Activated CD4-positive, alpha-beta T cell treated with anti-CD3 and anti-CD28 coated beads, Interleukin-2, amount 10 ng/mL, durations not matched to agents 24 days and 14 days (primary cell): ENCODE measurements at regions not wholly inside any gene's neighbourhood (a gene's known extent, or its start where the extent isn't known, plus 50 kb on each side); places are given as distances from the start of the nearest gene placed in this dataset.
"Not testable (repeated sequence)": the region's sequence is repeated elsewhere in the genome, so short reads cannot be mapped to it uniquely, and the experiment has no call there.

Experiments used
- DNase-seq: peaks from one replicate; pipeline ENCODE4 v3.0.0; 2022
- H3K27ac Mint-ChIP-seq: one replicate; pipeline ENCODE4 v1.8.0; 2022; ENCODE audit warnings: mild to moderate bottlenecking, mixed read lengths
- H3K27me3 Mint-ChIP-seq: one replicate; pipeline ENCODE4 v1.8.0; 2022; ENCODE audit warnings: mixed read lengths
- H3K36me3 Mint-ChIP-seq: one replicate; pipeline ENCODE4 v1.8.0; 2022; ENCODE audit warnings: low read depth, mild to moderate bottlenecking, mixed read lengths
- H3K4me1 Mint-ChIP-seq: one replicate; pipeline ENCODE4 v1.8.0; 2021; ENCODE audit warnings: mixed read lengths
- H3K4me3 Mint-ChIP-seq: one replicate; pipeline ENCODE4 v1.8.0; 2022; ENCODE audit warnings: mild to moderate bottlenecking, moderate library complexity, mixed read lengths
- H3K9me3 Mint-ChIP-seq: one replicate; pipeline ENCODE4 v1.8.0; 2021; ENCODE audit warnings: mixed read lengths
- intact Hi-C: fragments of 100-400 bp; cut with micrococcal nuclease; formaldehyde crosslinking; loops from one replicate; pipeline ENCODE4 v1.15.1; 2023

DNA sequence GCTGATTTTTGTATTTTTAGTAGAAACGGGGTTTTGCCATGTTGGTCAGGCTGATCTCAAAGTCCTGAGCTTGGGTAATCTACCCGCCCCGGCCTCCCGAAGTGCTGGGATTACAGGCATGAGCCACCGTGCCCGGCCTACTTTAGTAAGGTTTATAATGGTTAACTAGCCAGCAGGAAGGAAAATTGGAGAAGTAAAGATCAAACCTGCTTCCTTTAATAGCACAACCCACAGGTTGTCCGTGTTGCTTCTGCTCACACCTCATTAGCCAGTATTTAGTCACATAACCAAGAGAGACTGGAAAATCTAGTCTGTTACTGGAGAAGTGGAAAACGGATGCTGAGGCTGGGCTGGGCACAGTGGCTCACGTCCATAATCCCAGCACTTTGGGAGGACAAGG, 51.9 kb upstream of the TBL1XR1 start:
- peaks cover 3% of the 10 kb centered on the region for H3K27me3 Mint-ChIP-seq
- H3K36me3 Mint-ChIP-seq = peaks cover 4% of the 10 kb centered on the region
- DNase-seq = no peak
- no peaks in the 10 kb centered on the region for H3K4me1 Mint-ChIP-seq
- H3K27ac Mint-ChIP-seq = no peak overlapping the region
- H3K9me3 Mint-ChIP-seq = peaks cover 8% of the 10 kb centered on the region
- H3K4me3 Mint-ChIP-seq = no peak overlapping the region
- intact Hi-C loops = no loop called here

DNA sequence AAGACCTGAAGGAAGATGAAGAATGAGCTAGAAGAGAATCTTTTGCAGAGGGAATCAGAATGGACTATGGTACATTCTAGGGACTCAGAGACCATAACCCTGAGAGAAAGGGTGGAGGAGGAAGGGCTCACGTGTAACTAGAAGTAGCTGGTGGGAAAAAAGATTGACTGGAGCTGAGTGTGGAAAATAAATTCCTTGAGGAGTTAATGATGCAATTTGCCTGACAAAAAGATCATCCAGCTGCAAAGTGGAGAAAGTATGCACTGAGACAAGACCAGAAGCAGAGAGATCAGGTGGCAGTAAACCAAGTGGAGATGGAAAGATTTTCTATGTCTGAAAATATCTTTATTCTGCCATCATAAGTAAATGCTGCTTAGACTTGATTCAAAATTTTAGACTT, 52.9 kb upstream of the TBL1XR1 start:
- no peak for DNase-seq
- H3K4me1 Mint-ChIP-seq = no peaks in the 10 kb centered on the region
- no peak overlapping the region for H3K27ac Mint-ChIP-seq
- peaks cover 3% of the 10 kb centered on the region for H3K27me3 Mint-ChIP-seq
- no peak overlapping the region for H3K4me3 Mint-ChIP-seq
- intact Hi-C loops = no loop called here
- H3K9me3 Mint-ChIP-seq = peaks cover 8% of the 10 kb centered on the region
- H3K36me3 Mint-ChIP-seq = peaks cover 4% of the 10 kb centered on the region

DNA sequence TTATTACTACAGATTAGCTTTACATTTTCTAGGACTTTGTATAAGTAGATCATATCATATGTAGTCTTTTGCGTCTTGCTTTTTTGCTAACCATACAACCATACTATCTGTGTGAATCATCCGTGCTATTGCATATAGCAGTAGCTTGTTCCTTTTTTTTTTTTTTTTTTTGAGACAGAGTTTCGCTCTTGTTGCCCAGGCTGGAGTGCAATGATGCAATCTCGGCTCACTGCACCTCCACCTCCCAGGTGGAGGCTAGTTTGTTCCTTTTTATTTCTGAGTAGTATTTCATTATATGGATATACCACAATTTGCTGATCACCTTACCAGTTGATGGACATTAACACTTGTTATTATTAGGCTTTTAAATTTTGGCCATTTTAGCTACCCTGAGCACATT, 54.5 kb upstream of the TBL1XR1 start:
- Mint-ChIP-seq H3K36me3 (peaks cover 4% of the 10 kb centered on the region), H3K27me3 (peaks cover 3% of the 10 kb centered on the region), H3K4me1 (no peaks in the 10 kb centered on the region), H3K27ac (no peak overlapping the region), H3K4me3 (no peak overlapping the region), H3K9me3 (peaks cover 8% of the 10 kb centered on the region)
- DNase-seq = no peak
- intact Hi-C loops = no loop called here

DNA sequence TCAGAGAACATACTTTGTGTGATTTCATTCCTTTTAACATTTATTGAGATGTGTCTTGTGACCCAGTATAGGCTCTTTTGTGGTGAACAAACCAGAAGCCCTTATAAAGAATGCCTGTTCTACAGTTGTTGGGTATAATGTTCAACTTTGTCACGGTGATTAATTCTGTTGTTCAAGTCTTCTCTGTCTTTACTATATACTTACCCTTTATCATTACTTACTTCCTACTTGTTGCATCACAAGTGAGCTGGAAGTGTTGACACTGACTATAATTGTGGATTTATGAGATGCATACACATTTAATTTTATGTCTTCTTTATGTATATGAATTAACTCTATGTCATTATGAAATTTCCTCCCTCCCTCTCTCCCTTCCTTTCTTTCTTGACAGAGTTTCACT, 59.7 kb upstream of the TBL1XR1 start:
- Mint-ChIP-seq H3K27me3 (no peaks in the 10 kb centered on the region), H3K27ac (no peak overlapping the region), H3K4me1 (no peaks in the 10 kb centered on the region), H3K36me3 (no peaks in the 10 kb centered on the region), H3K4me3 (no peak overlapping the region), H3K9me3 (no peaks in the 10 kb centered on the region)
- DNase-seq = no peak
- intact Hi-C loops = no loop called here

DNA sequence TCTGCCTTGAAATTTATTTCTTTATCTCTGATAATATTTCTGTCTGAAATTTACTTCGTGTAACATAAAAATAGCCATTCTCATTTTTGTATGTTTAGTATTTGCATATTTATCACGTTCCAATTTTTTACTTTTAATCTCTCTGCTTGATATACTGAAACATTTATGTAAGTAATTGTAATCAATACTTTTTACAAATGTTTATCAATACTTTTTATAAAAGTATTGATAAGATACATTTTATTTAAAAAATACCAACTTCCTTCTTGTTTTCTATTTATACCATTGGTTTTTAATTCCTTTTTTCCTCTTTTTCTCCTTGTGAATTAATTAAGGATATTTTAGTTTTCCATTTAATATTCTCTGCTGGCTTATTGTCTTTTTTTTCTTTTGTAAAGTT, 60.3 kb upstream of the TBL1XR1 start:
- intact Hi-C loops = no loop called here
- Mint-ChIP-seq H3K36me3 (no peaks in the 10 kb centered on the region), H3K9me3 (no peaks in the 10 kb centered on the region)

DNA sequence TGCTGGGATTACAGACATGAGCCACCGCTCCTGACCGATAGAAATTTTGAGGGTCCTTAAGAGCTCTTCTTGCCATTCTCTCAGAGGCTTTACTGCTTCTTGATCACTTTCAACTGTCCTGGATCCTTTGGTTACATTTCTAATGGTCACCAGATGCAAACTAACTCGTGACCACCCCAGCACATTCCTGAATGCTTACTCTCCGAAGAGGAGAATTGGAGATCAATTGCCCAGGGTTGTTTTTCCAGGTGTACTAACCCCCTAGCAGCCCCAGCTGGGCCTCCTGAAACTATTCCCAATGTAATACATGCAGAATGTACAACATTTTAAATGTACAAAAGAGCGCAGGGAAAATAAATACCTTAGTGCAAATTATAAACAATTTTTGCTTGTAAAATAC, 65.1 kb upstream of the TBL1XR1 start:
- H3K27me3 Mint-ChIP-seq = no peaks in the 10 kb centered on the region
- H3K4me1 Mint-ChIP-seq = peaks cover 5% of the 10 kb centered on the region

More for the DNA sequence above, 60.3 kb upstream of the TBL1XR1 start:
- Mint-ChIP-seq H3K4me3 (no peak overlapping the region), H3K27me3 (no peaks in the 10 kb centered on the region), H3K27ac (no peak overlapping the region), H3K4me1 (no peaks in the 10 kb centered on the region)
- DNase-seq = no peak

DNA sequence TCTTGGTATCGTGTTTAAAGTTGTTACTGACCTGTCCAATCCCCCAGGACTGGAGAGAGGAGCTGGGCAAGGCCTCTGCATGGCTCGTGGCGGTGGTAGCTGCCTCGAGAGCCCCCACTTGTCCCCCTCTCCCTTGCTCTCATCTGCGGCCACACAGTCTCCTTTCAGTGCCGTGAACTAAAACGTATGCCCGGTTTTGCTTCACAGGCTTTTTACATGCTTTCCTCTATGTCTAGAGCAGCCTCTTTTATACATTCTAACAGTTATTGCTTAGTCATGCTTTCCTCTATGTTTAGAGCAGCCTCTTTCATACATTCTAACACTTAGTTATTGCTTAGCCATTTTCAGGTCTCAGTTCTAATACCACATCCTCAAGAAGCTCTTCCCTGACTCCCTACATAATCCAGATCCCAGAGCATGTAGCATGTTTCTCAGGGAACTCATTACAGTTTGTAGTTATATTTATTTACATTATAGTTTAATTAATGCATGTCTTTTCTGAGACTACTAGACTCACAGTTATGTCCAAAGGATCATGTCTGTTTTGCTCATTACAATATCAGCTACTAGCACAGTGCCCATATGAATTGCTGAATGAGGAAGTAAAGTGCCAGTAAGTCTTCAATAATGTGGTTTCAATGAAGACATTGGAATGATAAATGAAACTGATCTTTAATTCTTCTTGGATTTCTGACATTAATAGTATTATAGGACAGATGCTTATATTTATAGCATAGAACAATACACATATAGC, 66.5 kb upstream of the TBL1XR1 start:
- Mint-ChIP-seq H3K36me3 (no peaks in the 10 kb centered on the region), H3K27me3 (no peaks in the 10 kb centered on the region), H3K4me3 (no peak overlapping the region), H3K9me3 (peaks cover 3% of the 10 kb centered on the region), H3K4me1 (peaks cover 5% of the 10 kb centered on the region), H3K27ac (no peak overlapping the region)
- intact Hi-C loops = no loop called here
- DNase-seq = no peak

More for the DNA sequence above, 65.1 kb upstream of the TBL1XR1 start:
- Mint-ChIP-seq H3K27ac (no peak overlapping the region), H3K9me3 (no peaks in the 10 kb centered on the region), H3K36me3 (no peaks in the 10 kb centered on the region), H3K4me3 (no peak overlapping the region)
- intact Hi-C loops = no loop called here
- no peak for DNase-seq

DNA sequence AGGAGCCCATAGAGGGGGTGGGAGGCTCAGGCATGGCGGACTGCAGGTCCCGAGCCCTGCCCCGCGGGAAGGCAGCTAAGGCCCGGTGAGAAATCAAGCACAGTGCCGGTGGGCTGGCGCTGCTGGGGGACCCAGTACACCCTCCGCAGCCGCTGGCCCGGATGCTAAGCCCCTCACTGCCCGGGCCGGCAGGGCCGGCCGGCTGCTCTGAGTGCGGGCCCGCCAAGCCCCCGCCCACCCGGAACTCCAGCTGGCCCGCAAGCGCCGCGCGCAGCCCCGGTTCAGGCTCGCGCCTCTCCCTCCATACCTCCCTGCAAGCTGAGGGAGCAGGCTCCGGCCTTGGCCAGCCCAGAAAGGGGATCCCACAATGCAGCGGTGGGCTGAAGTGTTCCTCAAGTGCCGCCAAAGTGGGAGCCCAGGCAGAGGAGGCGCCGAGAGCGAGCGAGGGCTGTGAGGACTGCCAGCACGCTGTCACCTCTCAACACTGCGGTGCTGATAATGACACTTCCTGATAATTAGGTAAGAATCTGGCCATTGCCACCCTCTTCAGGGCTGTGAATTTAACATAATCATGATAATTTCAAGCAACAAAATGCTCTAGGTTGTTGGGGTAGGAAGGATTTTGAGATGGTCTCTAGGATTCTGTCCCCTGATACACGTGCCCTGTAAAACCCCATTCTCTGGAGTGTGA, 74.7 kb upstream of the TBL1XR1 start:
- intact Hi-C loops, H3K27me3 Mint-ChIP-seq, H3K9me3 Mint-ChIP-seq, H3K36me3 Mint-ChIP-seq, DNase-seq, H3K4me1 Mint-ChIP-seq, H3K27ac Mint-ChIP-seq, H3K4me3 Mint-ChIP-seq: not testable (repeated sequence)

DNA sequence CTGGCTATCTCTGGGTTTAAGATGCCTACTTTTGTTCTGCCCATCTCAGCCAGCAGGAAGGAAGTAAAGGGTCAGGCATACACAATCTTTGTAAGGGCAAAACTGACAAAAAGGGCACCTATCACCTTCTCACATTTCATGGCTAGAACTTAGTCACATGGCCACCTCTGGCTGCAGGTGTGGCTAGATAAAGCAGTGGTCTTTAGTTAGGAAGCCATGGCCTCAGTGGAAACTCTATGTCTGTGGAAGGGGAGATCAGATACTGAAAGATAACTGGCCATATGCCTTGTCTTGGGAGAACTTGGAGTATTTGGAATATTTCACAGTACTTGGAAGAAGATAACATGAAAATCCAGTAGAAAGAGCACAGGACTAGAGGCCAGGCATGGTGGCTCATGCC, 80.7 kb upstream of the TBL1XR1 start:
- Mint-ChIP-seq H3K27ac (no peak overlapping the region), H3K4me1 (peaks cover 20% of the 10 kb centered on the region), H3K4me3 (no peak overlapping the region), H3K36me3 (peaks cover 3% of the 10 kb centered on the region), H3K27me3 (no peaks in the 10 kb centered on the region), H3K9me3 (peaks cover 7% of the 10 kb centered on the region)
- intact Hi-C loops = no loop called here
- DNase-seq = no peak

DNA sequence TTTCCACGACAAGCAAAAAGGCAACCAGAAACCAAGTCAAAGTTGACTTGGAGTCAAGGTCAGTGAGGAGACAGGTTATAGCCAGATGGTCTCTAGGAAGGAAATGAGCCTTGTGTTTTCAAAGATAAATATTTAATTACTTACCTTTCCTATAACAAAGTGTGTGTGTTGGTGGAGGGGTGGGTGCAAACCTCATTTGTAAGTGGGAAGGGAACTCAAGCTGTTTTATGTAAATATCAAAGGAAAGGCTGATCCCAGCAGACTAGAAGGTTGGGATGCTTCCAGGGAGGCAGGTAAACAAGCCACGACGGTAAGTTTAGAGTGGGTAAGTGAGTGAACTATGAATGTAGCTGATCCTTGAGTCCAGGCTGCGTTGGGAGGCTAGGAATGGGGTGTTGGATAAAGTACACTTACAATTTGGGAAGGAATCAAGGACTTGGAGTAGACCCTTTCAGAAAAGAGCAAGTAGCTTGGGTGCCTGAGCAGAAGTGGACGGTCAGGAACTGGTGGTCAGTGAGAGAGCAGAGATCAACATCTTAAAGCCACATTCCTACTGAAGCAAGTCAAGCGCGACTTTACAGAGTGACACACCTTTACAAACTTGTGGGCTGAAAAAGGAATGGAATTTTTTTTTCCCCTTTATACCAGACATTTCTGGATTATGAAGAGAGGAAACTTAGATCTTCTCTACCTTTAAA, 82.0 kb upstream of the TBL1XR1 start:
- Mint-ChIP-seq H3K4me1 (peaks cover 24% of the 10 kb centered on the region), H3K9me3 (peaks cover 7% of the 10 kb centered on the region), H3K36me3 (peaks cover 3% of the 10 kb centered on the region), H3K27me3 (no peaks in the 10 kb centered on the region), H3K4me3 (no peak overlapping the region), H3K27ac (no peak overlapping the region)
- intact Hi-C loops = no loop called here
- no peak for DNase-seq

DNA sequence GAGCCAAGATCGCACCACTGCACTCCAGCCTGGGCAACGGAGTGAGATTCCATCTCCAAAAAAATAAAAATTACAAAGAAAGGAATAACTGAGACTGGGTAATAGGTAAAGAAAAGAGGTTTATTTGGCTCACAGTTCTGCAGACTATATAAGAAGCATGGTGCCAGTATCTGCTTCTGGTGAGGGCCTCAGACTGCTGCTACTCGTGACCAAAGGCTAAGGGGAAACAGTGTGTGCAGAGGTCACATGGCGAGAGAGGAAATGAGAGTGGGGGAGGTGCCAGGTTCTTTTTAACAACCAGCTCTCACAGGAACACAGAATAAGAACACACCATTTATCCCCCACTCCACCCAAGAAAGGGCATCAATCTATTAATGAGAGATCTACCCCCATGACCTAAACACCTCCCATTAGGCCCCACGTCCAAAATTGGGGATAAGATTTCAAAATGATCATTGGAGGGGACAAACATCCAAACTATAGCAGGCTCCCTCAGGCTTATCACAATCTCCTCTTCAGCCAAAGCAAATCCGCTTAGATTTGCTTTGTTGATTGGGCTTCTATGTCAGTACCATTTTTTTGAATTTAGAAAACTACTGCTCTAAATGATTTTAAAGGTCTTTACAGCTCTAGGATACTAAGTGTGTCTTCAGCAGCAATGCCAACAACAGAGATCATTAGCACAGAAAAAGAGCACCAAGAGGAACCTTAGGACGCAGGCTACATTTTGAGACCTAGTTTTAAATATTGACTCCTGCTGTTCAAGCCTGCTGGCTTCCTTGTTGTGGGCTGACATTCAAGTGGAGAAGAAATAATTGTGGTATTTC, 84.2 kb upstream of the TBL1XR1 start:
- Mint-ChIP-seq H3K4me3 (no peak overlapping the region), H3K9me3 (peaks cover 7% of the 10 kb centered on the region), H3K27ac (no peak overlapping the region), H3K4me1 (peaks cover 27% of the 10 kb centered on the region), H3K36me3 (peaks cover 3% of the 10 kb centered on the region), H3K27me3 (no peaks in the 10 kb centered on the region)
- DNase-seq = no peak
- intact Hi-C loops = no loop called here

DNA sequence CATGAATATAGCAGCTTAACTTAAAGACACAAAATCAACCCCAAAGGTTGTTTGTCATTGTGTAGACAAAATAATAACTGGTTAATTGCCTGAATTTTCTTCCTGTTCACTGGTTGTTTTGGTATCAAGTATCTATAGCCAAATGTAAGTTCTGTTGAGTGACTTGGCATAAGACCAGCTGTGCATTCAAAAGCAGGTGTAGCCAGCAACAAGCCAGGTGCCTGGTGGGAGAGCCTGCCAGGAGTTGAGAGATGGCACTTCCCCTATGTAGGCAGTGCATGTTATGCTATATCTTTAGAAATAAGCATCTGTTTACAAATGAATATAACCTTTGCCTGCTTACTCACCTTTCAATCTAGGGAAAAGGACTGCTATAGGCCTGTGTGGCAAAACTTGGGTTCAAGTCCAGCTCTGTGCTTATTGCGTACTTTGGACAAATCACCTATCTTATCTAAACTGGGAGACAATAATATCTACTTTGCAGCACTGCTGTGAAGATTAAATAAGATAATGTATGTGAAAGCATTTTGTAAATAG, 84.9 kb upstream of the TBL1XR1 start:
- Mint-ChIP-seq H3K9me3 (peaks cover 7% of the 10 kb centered on the region), H3K27ac (no peak overlapping the region), H3K27me3 (no peaks in the 10 kb centered on the region), H3K4me3 (no peak overlapping the region), H3K4me1 (peaks cover 27% of the 10 kb centered on the region), H3K36me3 (peaks cover 3% of the 10 kb centered on the region)
- no peak for DNase-seq
- intact Hi-C loops = no loop called here

DNA sequence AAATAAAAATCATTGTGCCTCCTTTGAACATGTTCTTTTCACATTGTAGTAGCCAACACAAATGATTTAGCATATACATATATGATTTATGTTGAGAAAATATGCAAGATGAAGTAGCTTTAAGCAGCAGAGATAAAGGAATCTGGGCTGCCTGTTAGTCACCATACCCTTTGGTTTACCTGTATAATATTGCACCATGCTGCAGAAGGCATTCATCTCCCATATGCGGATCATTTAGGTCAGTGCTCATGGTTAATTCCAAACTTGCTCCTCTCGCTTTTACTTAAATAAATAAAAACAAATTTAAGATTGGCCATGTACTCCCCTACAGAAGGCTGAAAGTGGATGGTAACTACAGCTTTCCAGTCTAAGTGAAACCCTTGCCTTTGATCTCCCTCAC, 86.7 kb upstream of the TBL1XR1 start:
- peak overlapping the region; percentile 70 for H3K27ac Mint-ChIP-seq
- intact Hi-C loops = no loop called here

More for the DNA sequence above, 86.7 kb upstream of the TBL1XR1 start:
- Mint-ChIP-seq H3K4me3 (peak overlapping the region; percentile 2), H3K9me3 (peaks cover 5% of the 10 kb centered on the region), H3K4me1 (peaks cover 26% of the 10 kb centered on the region), H3K27me3 (no peaks in the 10 kb centered on the region), H3K36me3 (peaks cover 3% of the 10 kb centered on the region)
- DNase-seq = no peak
